ENCODE measurements at regions not wholly inside any gene's neighbourhood (a gene's known extent, or its start where the extent isn't known, plus 50 kb on each side); places are given as distances from the start of the nearest gene placed in this dataset.

DNA sequence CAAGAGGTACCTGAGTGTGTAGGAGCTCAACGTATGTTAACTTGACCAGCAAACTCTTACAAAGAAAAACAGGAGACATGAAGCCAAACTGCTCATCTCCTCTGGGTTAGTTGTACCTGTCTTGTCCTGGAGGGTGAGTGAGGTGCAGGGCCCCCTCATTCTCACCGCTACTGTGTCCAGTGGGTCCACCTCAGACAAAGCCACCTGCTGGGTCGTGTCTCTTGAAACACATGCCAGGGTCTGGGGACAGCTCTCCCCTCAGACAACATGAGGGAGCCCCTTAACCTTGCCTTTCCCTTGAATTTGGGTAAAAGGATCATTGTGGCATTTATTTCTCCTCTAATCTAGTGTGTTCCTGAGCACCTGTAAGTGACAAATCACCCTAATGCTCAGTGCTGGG is 185.6 kb downstream of the TLE3 start:
- TF ChIP-seq, protein P1, sequence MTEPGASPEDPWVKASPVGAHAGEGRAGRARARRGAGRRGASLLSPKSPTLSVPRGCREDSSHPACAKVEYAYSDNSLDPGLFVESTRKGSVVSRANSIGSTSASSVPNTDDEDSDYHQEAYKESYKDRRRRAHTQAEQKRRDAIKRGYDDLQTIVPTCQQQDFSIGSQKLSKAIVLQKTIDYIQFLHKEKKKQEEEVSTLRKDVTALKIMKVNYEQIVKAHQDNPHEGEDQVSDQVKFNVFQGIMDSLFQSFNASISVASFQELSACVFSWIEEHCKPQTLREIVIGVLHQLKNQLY (CRISPR knock-in tag; IDR thresholded peaks at IDR 0.05), result no peak
- TF ChIP-seq, protein P2, sequence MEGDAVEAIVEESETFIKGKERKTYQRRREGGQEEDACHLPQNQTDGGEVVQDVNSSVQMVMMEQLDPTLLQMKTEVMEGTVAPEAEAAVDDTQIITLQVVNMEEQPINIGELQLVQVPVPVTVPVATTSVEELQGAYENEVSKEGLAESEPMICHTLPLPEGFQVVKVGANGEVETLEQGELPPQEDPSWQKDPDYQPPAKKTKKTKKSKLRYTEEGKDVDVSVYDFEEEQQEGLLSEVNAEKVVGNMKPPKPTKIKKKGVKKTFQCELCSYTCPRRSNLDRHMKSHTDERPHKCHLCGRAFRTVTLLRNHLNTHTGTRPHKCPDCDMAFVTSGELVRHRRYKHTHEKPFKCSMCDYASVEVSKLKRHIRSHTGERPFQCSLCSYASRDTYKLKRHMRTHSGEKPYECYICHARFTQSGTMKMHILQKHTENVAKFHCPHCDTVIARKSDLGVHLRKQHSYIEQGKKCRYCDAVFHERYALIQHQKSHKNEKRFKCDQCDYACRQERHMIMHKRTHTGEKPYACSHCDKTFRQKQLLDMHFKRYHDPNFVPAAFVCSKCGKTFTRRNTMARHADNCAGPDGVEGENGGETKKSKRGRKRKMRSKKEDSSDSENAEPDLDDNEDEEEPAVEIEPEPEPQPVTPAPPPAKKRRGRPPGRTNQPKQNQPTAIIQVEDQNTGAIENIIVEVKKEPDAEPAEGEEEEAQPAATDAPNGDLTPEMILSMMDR (IDR thresholded peaks at IDR 0.05), result no peak
- TF ChIP-seq, protein P3, sequence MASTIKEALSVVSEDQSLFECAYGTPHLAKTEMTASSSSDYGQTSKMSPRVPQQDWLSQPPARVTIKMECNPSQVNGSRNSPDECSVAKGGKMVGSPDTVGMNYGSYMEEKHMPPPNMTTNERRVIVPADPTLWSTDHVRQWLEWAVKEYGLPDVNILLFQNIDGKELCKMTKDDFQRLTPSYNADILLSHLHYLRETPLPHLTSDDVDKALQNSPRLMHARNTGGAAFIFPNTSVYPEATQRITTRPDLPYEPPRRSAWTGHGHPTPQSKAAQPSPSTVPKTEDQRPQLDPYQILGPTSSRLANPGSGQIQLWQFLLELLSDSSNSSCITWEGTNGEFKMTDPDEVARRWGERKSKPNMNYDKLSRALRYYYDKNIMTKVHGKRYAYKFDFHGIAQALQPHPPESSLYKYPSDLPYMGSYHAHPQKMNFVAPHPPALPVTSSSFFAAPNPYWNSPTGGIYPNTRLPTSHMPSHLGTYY (CRISPR knock-in tag; IDR thresholded peaks at IDR 0.05), result no peak

Data from WTC11 (cell line).